Adrenal gland (tissue), 9 donors: ENCODE measurements at regions not wholly inside any gene's neighbourhood (a gene's known extent, or its start where the extent isn't known, plus 50 kb on each side); places are given as distances from the start of the nearest gene placed in this dataset.
A peak's percentile ranks its signal among the peaks of the same experiment; 100 is the strongest.

Experiments
- DNase-seq, 7 donors: peaks; one replicate each; pipeline ENCODE4 v3.0.0-alpha.2; 2019 to 2020
- H3K27ac ChIP-seq, 5 donors: fragments of 200-600 bp; sonication (generic) in 4 of 5; 1 replicate in 3 of 5; 2 replicates in 2 of 5; pipeline versions ENCODE4 v1.5.1 to v1.8.0; 2016 to 2020; ENCODE audit warnings: mild to moderate bottlenecking in 1 of 5
- H3K27me3 ChIP-seq: fragments of 200-600 bp; 2 replicates; pipeline ENCODE4 v1.8.0; 2021
- H3K36me3 ChIP-seq, 2 donors: fragments of 200-600 bp; replicated peaks in 1 of 2; 1 replicate in 1 of 2; 2 replicates in 1 of 2; pipeline versions ENCODE4 v1.5.1 to v1.8.0; 2018 to 2022
- H3K4me1 ChIP-seq, 2 donors: fragments of 200-600 bp; replicated peaks in 1 of 2; 1 replicate in 1 of 2; 2 replicates in 1 of 2; pipeline versions ENCODE4 v1.5.1 to v1.8.0; 2018 to 2021
- H3K4me3 ChIP-seq, 4 donors: fragments of 200-600 bp; sonication (generic) in 3 of 4; one replicate each; pipeline ENCODE4 v1.5.1; 2016 to 2018
- H3K9me3 ChIP-seq, 3 donors: fragments of 200-600 bp; sonication (generic) in 1 of 3; replicated peaks in 1 of 3; 1 replicate in 2 of 3; 2 replicates in 1 of 3; pipeline versions ENCODE4 v1.5.1 to v1.8.0; 2016 to 2021
- POLR2A ChIP-seq, 2 donors: fragments of 450-650 bp; IDR thresholded peaks; one replicate each; pipeline ENCODE4 v1.6.1; 2017; ENCODE audit warnings: antibody characterized with exemption in 2 of 2, mild to moderate bottlenecking in 2 of 2, moderate library complexity in 1 of 2
- WGBS, 4 donors: extraction: QIAGEN DNeasy Blood & Tissue Kit in 2 of 4; methylation state at CpG; one replicate each; pipeline versions ENCODE4 v1.1.5 to v1.1.7; 2013 to 2017; 5-methylcytosine and 5-hydroxymethylcytosine counted together
- intact Hi-C, 2 donors: fragments of 100-400 bp; cut with DNase I; formaldehyde crosslinking; loops; one replicate each; pipeline versions ENCODE4 v1.14.1 to v1.15.0; 2022 to 2023
- TF ChIP-seq, protein P1 (sequence below), 6 experiments: fragments of 450-650 bp in 4 of 6; fragments of 200-600 bp in 2 of 6; sonication (generic) in 1 of 6; IDR thresholded peaks; 1 replicate in 5 of 6; 2 replicates in 1 of 6; pipeline versions ENCODE4 v1.5.1 to v1.8.0; 2016 to 2021; ENCODE audit warnings: antibody characterized with exemption in 6 of 6, mild to moderate bottlenecking in 2 of 6, moderate library complexity in 1 of 6
- donor health status: healthy with polysubstance abuse.
- donor health status: Bipolar disorder and iron deficiency.
- donor health status: DM: yes; HTN: yes; CAD: no.
- donor health status: DM: no; HTN: no; CAD: no.
- donor health status: DM: no; HTN: no; CAD: no.

DNA sequence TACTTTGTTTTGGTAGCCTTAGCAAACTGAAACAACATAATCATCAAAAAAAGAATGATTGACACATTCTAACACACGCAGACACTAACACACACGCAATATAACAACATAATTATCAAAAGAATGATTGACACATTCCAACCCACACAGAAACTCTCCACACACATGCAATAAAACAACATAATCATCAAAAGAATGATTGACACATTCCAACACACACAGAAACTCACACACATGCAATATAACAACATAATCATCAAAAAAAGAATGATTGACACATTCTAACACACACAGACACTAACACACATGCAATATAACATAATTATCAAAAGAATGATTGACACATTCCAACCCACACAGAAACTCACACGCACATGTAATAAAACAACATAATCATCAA is 172.4 kb downstream of the THBS2 start:
- Histone ChIP-seq H3K9me3 (no peaks in the 10 kb centered on the region), H3K27ac (no peak overlapping the region), H3K4me1 (no peaks in the 10 kb centered on the region), H3K27me3 (no peaks in the 10 kb centered on the region), H3K36me3 (no peaks in the 10 kb centered on the region), H3K4me3 (no peak overlapping the region)
- WGBS, 4 donors = 80 to 89% (median 83%) methylated on average over 3 of the region's 3 CpGs
- no peak for DNase-seq
- intact Hi-C loops = no loop called here
- TF ChIP-seq POLR2A (IDR thresholded peaks at IDR 0.05) = no peak
- TF ChIP-seq, protein P1, sequence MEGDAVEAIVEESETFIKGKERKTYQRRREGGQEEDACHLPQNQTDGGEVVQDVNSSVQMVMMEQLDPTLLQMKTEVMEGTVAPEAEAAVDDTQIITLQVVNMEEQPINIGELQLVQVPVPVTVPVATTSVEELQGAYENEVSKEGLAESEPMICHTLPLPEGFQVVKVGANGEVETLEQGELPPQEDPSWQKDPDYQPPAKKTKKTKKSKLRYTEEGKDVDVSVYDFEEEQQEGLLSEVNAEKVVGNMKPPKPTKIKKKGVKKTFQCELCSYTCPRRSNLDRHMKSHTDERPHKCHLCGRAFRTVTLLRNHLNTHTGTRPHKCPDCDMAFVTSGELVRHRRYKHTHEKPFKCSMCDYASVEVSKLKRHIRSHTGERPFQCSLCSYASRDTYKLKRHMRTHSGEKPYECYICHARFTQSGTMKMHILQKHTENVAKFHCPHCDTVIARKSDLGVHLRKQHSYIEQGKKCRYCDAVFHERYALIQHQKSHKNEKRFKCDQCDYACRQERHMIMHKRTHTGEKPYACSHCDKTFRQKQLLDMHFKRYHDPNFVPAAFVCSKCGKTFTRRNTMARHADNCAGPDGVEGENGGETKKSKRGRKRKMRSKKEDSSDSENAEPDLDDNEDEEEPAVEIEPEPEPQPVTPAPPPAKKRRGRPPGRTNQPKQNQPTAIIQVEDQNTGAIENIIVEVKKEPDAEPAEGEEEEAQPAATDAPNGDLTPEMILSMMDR (IDR thresholded peaks at IDR 0.05) = no peak

DNA sequence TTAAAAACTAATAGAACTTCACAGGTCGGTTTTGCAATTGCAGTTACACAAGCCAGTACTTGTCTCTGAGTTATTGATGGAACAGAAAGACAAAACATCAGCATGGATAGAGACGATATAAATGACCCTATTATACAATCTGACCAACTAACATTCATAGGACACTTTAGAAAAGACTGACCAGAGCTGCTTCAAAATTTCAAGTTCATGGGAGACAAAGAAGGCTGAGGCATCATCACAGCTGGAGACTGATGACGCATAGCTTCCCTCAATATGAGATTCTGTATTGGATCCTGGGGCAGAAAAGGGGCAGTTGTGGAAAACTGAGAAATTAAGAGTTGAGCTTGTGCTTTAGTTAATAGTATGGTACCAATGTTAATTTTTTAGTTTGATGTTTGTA is 174.0 kb downstream of the THBS2 start:
- Histone ChIP-seq H3K27me3 (no peaks in the 10 kb centered on the region), H3K4me3 (no peak overlapping the region), H3K27ac (no peak overlapping the region), H3K36me3 (no peaks in the 10 kb centered on the region), H3K4me1 (no peaks in the 10 kb centered on the region), H3K9me3 (no peaks in the 10 kb centered on the region)
- intact Hi-C loops = no loop called here
- no peak for DNase-seq
- 74 to 85% (median 80%) methylated on average over 3 of the region's 3 CpGs for WGBS, 4 donors
- TF ChIP-seq, protein P1 (IDR thresholded peaks at IDR 0.05) = no peak
- TF ChIP-seq POLR2A (IDR thresholded peaks at IDR 0.05) = no peak

DNA sequence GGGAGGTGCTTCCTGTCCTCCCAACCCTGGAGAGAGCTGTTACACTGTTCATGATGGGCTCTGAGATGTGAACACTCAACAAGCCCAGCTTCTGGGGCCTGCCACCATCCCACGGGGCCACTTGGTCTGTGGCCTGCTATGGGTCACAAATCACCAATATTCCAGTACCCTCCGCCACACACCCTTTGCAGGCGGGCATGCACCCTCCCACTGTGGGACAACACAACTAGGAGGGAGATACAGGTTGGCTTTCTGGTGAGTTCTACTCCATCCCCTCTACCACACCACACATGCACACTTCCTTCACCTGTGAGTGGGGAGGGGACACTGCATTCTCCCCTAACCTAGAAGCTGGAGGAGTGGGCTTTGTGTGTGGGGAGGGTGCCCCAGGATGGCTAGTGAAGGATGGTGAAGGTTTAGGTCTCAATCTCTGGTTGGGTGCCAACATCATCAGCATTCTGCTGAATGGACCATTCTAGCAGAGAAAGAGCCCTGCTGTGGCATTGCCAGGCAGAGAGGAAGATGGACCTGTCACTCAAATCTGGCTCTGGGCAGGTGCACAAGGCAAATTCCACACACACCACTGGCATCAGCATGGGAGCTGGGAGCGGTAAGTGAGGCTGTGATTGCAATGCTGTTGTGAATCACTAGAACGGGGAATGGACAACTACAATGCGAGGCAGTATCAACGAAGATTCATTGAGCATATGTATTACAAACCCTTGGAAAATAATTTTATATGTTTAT is 175.1 kb downstream of the THBS2 start:
- no peak overlapping the region for H3K4me3 ChIP-seq
- H3K27ac ChIP-seq = no peak overlapping the region
- H3K9me3 ChIP-seq = no peaks in the 10 kb centered on the region
- no peaks in the 10 kb centered on the region for H3K4me1 ChIP-seq
- 91 to 96% (median 93%) methylated on average over 7 of the region's 7 CpGs for WGBS, 4 donors
- no peaks in the 10 kb centered on the region for H3K36me3 ChIP-seq
- no peak for TF ChIP-seq POLR2A (IDR thresholded peaks at IDR 0.05)
- TF ChIP-seq, protein P1 (IDR thresholded peaks at IDR 0.05) = no peak
- no peaks in the 10 kb centered on the region for H3K27me3 ChIP-seq
- intact Hi-C loops = no loop called here
- no peak for DNase-seq

DNA sequence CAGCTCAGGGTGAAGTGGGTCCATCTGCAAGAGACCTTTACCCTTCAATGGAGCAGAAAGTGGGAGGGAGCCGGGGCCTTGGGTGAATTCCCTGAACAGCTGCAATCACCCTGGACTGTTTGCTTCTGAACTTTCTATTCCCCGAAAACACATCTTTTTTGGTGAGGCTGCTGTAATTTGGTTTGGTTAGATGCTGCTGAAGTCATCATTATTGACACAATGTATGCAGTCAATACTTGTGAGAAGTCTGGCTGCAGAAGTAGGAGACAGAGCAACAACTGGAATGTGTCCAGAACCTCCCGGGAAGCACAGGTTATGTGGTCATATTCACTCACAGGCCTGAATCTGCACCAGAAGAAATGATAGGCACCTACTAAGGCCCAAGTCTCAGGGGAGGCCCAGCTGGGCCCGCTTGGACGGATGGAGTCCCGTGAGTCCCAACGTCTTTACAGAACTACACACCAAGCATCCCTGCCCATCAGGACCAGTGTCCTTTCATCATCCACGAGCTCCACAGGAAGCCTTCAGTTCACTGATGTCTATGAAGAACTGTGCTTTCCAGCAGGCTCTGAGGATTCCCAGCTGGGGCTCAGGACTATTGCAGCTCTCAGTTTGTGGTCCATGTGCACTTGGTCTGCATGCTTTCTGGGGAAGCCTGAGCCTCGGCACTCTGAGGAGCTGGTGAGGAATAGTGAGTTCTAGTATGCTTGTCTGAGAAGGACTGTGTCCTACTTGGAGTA is 177.6 kb downstream of the THBS2 start:
- H3K4me3 ChIP-seq = no peak overlapping the region
- intact Hi-C loops = no loop called here

More for the DNA sequence above, 177.6 kb downstream of the THBS2 start:
- DNase-seq = no peak
- no peaks in the 10 kb centered on the region for H3K36me3 ChIP-seq
- TF ChIP-seq, protein P1 (IDR thresholded peaks at IDR 0.05) = no peak
- TF ChIP-seq POLR2A (IDR thresholded peaks at IDR 0.05) = no peak
- no peaks in the 10 kb centered on the region for H3K9me3 ChIP-seq
- no peaks in the 10 kb centered on the region for H3K27me3 ChIP-seq
- 71 to 81% (median 76%) methylated on average over 9 of the region's 9 CpGs for WGBS, 4 donors
- H3K4me1 ChIP-seq = no peaks in the 10 kb centered on the region
- H3K27ac ChIP-seq = peak overlapping the region in 2 of 5 donors; percentile 42 to 67
